Prostate gland (tissue), 2 donors: ENCODE measurements at regions not wholly inside any gene's neighbourhood (a gene's known extent, or its start where the extent isn't known, plus 50 kb on each side); places are given as distances from the start of the nearest gene placed in this dataset.
A peak's percentile ranks its signal among the peaks of the same experiment; 100 is the strongest.

Experiments
- DNase-seq: peaks from one replicate; pipeline ENCODE4 v3.0.0-alpha.2; 2019; ENCODE audit warnings: low spot score
- H3K27ac ChIP-seq, 2 donors: fragments of 200-600 bp; sonication (generic); 2 replicates each; pipeline ENCODE4 v1.5.1; 2017 to 2019
- H3K27me3 ChIP-seq: fragments of 200-600 bp; sonication (generic); replicated peaks from 2 replicates; pipeline ENCODE4 v1.5.1; 2019; ENCODE audit not compliant: insufficient read depth
- H3K36me3 ChIP-seq, 2 donors: fragments of 200-600 bp; sonication (generic); 1 replicate in 1 of 2; 2 replicates in 1 of 2; pipeline versions ENCODE4 v1.5.1 to v1.8.1; 2017 to 2019
- H3K4me1 ChIP-seq: fragments of 200-600 bp; sonication (generic); replicated peaks from 2 replicates; pipeline ENCODE4 v1.5.1; 2019
- H3K4me3 ChIP-seq, 2 donors: fragments of 200-600 bp; sonication (generic); 2 replicates each; pipeline ENCODE4 v1.5.1; 2017 to 2019
- H3K9me3 ChIP-seq: fragments of 200-600 bp; sonication (generic); 2 replicates; pipeline ENCODE4 v1.5.1; 2017
- CTCF ChIP-seq, 4 experiments: fragments of 200-600 bp in 2 of 4; fragments of 450-650 bp in 2 of 4; sonication (generic) in 2 of 4; IDR thresholded peaks; 1 replicate in 3 of 4; 2 replicates in 1 of 4; pipeline ENCODE4 v1.5.1; 2016 to 2019; ENCODE audit warnings: antibody characterized with exemption in 4 of 4, mild to moderate bottlenecking in 2 of 4, moderate library complexity in 2 of 4
- POLR2A ChIP-seq: fragments of 450-650 bp; IDR thresholded peaks from one replicate; pipeline ENCODE4 v1.6.1; 2016; ENCODE audit warnings: antibody characterized with exemption, mild to moderate bottlenecking
- POLR2AphosphoS5 ChIP-seq: sonication (generic); formaldehyde crosslinking; IDR thresholded peaks from one replicate; pipeline ENCODE4 v1.6.1; 2017; ENCODE audit warnings: antibody characterized with exemption
- WGBS: methylation state at CpG from one replicate; pipeline ENCODE4 v1.1.5; 2018; 5-methylcytosine and 5-hydroxymethylcytosine counted together
- intact Hi-C: fragments of 100-400 bp; cut with DNase I; formaldehyde crosslinking; loops from one replicate; pipeline ENCODE4 v1.14.2; 2022

GRCh38 chr9:129352146-129352865 is 174.2 kb upstream of the IER5L start:
- Histone ChIP-seq H3K4me1 (peaks cover 16% of the 10 kb centered on the region), H3K4me3 (peak overlapping the region; percentile 25 to 29), H3K9me3 (no peaks in the 10 kb centered on the region), H3K36me3 (no peaks in the 10 kb centered on the region), H3K27me3 (peaks cover 4% of the 10 kb centered on the region), H3K27ac (peak overlapping the region; percentile 52 to 68)
- no peak for DNase-seq
- intact Hi-C loops = no loop called here
- no peak for TF ChIP-seq POLR2AphosphoS5
- no peak for TF ChIP-seq POLR2A
- TF ChIP-seq CTCF (IDR thresholded peaks at IDR 0.05) = no peak
- WGBS = 20% methylated on average over 29 of the region's 49 CpGs

GRCh38 chr9:129351642-129352145 is 173.6 kb upstream of the IER5L start:
- Histone ChIP-seq H3K9me3 (no peaks in the 10 kb centered on the region), H3K27me3 (peaks cover 4% of the 10 kb centered on the region), H3K4me3 (peak overlapping the region; percentile 25 to 29), H3K4me1 (peaks cover 16% of the 10 kb centered on the region), H3K36me3 (no peaks in the 10 kb centered on the region), H3K27ac (peak overlapping the region; percentile 52 to 68)
- DNase-seq = no peak
- TF ChIP-seq POLR2A (no peak), CTCF (IDR thresholded peaks at IDR 0.05) (no peak), POLR2AphosphoS5 (no peak)
- intact Hi-C loops = no loop called here
- 2% methylated on average over 19 of the region's 19 CpGs for WGBS

GRCh38 chr9:129351058-129351641 is 173.1 kb upstream of the IER5L start:
- peaks cover 4% of the 10 kb centered on the region for H3K27me3 ChIP-seq
- H3K4me3 ChIP-seq = no peak overlapping the region
- WGBS = 15% methylated on average over 14 of the region's 14 CpGs
- intact Hi-C loops = no loop called here
- TF ChIP-seq POLR2A (no peak), CTCF (IDR thresholded peaks at IDR 0.05) (no peak), POLR2AphosphoS5 (no peak)
- H3K27ac ChIP-seq = peak overlapping the region; percentile 52 to 68
- H3K36me3 ChIP-seq = no peaks in the 10 kb centered on the region
- peaks cover 16% of the 10 kb centered on the region for H3K4me1 ChIP-seq
- DNase-seq = no peak
- no peaks in the 10 kb centered on the region for H3K9me3 ChIP-seq

GRCh38 chr9:129350143-129350935 is 172.3 kb upstream of the IER5L start:
- no peak overlapping the region for H3K4me3 ChIP-seq
- H3K27me3 ChIP-seq = peaks cover 4% of the 10 kb centered on the region
- peaks cover 16% of the 10 kb centered on the region for H3K4me1 ChIP-seq
- 71% methylated on average over 25 of the region's 25 CpGs for WGBS
- no peak for DNase-seq
- H3K9me3 ChIP-seq = no peaks in the 10 kb centered on the region
- TF ChIP-seq POLR2AphosphoS5 (no peak), CTCF (IDR thresholded peaks at IDR 0.05) (no peak), POLR2A (no peak)
- no peaks in the 10 kb centered on the region for H3K36me3 ChIP-seq
- no peak overlapping the region for H3K27ac ChIP-seq
- intact Hi-C loops = no loop called here
